RPMI7951 (cell line): ENCODE measurements at regions not wholly inside any gene's neighbourhood (a gene's known extent, or its start where the extent isn't known, plus 50 kb on each side); places are given as distances from the start of the nearest gene placed in this dataset.

ENCODE experiments used
- DNase-seq: peaks from one replicate; pipeline ENCODE4 v3.0.0-alpha.2; 2012; ENCODE audit warnings: low read depth

DNA sequence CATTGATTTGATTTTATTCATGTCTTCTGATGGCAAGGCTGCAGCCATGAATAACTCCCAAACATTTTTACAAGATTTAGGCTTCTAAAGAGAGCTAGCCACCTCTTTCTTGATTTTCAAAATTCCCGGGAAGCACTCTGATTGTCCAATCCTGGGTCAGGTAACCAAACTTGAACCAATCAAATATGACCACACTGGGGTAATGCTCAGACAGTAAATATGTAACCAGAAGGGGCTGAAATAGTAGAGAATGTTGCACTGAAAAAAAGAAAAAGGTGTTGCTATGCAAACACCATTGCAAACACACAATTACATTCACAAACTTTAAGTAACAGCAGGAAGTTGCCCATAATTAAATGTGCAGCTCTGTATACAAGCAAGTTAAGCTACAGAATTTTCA lies 112.9 kb upstream of the IQCM start:
- no peak for DNase-seq

DNA sequence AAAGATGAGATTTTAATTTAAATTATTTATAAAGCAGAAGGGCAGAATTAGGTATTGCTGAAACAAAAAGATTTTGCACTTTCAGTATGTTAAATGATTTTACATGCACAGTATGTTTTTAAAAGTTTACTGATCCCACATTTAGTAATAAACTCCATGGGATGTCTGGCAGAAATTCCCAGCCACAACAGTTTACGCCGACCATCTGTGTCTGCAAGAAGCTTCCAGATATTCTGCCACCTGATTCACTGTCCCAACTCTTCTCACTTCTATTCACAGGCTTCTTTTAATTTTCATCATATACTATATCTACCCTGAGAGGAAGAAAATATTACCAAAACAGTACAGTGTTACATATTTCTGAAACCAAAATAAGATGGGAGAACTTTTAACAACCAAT lies 115.8 kb upstream of the IQCM start:
- DNase-seq = no peak

DNA sequence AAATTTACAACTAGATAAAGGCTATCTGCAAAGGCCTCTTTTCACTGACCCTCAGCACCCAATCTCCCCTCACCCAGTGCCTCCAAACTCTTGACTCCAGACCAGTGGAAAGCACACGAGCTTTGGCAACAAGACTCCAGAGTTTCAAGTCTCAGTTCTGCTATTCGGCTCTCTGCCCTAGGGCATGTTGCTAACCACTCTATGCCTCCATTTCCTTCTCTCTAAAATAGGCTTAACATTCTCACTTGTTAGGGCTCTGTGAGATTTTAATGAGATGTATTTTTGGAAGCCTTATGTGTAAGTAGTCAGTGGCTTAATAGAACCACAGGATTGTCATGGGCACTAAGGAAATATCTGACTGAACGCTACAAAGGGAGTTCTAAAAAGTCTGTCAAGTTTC lies 116.5 kb upstream of the IQCM start:
- no peak for DNase-seq

DNA sequence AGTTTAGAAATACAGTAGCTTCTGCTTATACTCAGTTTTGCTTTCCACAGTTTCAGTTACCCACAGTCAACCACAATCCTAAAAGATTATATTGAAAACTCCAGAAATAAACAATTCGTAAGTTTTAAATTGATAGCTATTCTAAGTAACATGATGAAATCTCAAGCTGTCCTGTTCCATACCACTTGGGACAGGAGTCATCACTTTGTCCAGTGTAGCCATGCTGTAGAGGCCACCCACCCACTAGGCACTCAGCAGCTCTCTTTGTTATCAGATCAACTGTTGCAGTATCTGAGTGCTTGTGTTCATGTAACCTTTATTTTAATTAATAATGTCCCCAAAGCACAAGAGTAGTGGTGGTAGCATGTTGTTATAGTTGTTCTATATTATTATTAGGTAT lies 117.5 kb upstream of the IQCM start:
- DNase-seq = no peak

DNA sequence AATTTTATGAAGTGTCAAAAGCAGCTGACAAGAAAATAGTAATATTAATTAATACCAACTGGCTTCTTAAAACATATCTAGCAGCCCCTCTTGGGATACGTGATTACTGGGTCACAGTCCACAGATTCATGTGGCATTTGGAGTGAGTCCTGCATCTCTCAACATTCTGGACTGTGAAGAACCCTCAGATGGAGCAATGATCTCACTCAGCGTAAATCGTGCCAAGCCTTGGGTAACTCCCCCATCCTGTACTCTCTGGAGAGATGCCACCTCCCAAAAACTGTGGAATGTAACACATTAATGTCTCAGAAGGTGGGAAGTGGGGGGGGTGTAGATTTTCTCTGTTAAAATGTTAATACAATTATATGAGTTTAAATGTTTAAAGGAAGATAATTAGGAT lies 118.2 kb upstream of the IQCM start:
- no peak for DNase-seq

DNA sequence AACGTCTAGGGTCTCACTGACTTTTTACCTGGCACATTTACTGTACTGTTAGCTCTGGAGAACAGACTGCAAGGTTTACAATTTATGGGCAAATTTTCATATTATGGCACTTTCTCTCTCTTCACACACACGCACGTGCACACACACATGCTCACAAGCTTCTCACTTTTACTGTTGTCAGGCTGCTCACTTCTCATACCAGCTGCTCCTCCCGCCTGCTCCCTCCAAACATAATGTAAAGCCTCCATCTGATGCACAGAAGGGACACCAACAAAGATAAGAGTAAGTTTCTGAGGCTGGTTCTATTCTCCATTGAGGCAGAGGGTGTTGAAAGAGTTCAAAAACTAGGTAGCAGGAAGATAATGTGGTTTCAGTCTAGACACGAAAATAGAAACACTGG lies 128.9 kb upstream of the DCLK2 start:
- DNase-seq = no peak

DNA sequence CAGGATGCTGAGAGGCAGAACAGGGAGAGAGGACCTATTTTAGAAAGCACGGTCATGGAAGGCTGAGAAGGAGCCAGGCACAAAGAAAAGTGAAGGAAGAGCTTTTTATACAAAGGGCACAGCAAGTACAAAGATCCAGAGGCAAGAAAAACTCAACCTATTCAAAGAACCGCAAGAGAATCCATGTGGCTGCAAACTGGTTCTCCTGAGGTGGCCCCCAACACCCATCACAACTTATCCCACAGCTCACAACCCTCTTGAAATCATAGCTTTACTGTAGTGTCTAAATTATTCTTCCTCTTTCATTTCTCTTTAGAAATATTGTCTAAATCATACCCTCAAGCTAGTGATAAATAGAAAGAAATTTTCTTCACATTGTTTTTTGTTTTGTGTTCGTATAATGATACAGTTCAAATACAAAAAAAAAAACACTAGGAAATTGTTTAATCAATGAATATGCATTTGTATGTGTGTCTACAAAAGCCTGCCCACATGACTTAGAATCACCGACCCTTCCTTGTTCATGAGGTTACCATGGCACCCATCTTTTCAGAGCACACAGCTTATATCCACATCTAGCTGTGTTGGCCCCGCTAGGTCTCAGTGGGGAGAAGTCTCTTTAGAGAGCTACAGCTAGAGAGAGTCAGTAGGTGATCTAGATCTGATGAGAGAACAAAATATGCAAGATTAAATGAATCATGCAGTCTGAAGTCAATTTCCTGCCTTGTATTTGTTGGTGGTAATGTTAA lies 126.9 kb upstream of the DCLK2 start:
- no peak for DNase-seq

DNA sequence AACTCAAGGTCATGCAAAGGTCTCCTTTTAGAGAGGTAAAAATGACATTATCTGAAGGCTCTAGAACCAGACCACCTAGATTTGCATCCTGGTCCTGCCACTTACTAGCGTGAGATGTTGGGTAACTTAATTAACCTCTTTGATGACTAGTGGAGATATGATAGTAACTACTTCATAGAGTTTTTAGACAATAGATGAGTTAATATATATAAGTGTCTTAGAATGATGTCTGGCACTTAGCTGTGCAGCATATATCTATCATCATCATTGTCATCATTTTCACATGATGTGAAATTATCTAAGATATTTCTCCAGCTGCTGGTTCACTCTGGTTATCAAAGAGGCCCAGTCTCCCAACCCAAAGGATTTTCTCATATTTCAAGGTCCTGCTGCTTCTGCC lies 126.1 kb upstream of the DCLK2 start:
- DNase-seq = no peak

DNA sequence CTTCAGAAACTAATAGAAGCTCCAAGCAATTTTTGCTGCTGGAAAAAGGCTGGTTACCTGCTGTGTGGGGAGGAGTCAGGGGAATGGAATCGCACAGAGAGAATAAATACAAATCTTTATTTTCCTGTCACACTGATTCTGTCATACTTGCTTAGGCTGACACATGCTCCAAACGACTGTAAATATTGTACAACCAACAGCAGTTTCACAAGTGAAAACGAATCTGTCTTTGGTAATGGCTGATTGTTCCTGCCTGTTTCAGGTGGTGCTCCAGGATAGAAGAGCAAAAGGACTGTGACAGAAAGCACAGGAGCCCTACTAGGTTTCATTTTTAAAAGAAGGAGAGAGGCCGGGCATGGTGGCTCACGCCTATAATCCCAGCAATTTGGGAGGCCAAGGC lies 125.5 kb upstream of the DCLK2 start:
- DNase-seq = no peak

DNA sequence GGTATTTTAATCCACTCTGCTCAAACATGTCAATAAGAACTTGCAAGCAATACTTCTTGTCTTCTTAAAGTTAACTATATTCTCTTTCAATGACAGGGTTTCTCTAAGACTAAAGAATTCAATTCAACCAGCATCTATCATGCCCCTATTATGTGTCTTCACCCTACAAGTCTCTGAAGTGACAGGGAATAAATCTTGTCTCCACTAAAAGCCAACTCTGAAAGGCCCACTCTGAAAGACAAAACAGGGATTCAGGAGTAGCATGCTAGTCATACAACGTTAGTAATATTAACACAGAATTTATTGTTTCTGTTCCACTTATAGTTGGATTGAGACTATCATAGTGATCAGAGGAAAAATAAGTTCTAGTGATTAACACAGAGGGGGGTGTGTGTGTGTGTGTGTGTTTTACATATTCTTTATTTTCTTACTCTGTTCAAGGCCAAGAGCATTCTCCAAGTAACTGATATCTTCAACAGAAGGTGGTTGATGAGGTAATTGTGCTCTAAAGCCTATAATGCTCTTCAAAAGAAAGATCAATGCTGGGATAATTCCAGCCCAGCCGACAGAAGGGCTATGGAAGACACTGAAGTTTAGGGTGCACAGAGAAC lies 122.4 kb upstream of the DCLK2 start:
- DNase-seq = no peak

DNA sequence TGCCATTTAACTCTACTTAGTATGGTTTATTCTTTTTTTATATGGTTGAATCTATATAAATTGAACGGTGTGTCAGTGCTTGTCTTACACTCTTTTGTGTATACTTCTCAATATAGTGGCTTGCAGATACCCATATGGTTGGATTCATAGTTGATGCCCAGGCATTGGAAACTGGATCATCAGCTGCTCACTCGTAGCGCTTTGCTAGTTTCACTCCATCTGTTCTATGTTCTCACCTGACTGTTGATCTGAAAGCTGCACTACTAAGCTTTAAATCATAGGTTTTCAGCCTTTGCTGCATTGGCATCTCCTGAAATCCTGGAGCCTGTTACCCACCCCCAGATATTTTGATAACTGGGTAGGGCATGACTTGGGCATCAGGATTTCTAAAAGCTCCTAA lies 121.6 kb upstream of the DCLK2 start:
- DNase-seq = no peak

DNA sequence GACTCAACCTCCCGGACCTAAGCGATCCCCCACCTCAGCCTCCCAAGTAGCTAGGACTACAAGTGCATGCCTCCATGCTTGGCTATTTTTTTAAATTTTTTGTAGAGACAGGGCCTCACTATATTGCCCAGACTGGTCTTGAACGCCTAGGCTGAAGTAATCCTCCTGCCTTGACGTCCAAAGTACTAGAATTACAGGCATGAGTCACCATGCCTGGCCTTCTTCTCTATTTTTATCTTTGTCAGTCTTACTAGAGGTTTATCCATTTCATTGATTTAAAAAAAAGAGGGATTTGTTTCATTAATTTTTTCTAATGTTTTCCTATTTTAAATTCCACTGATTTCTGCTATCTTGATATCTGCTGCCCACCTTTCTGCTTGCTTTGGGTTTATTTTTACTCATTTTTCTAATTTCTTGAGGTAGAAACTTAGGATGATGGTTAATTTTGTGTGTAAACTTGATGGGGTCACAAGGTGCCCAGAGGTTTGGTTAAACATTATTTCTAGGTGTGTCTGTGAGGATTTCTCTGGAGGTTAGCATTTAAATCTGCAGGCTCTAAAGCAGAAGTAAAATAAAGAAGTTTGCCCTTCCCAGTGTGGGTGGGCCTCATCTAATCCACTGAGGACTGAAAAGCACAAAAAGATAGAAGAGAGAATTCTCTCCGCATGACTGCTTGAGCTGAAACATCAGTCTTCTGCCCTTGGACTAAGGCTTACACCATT lies 116.2 kb upstream of the DCLK2 start:
- DNase-seq = peak; percentile 8

DNA sequence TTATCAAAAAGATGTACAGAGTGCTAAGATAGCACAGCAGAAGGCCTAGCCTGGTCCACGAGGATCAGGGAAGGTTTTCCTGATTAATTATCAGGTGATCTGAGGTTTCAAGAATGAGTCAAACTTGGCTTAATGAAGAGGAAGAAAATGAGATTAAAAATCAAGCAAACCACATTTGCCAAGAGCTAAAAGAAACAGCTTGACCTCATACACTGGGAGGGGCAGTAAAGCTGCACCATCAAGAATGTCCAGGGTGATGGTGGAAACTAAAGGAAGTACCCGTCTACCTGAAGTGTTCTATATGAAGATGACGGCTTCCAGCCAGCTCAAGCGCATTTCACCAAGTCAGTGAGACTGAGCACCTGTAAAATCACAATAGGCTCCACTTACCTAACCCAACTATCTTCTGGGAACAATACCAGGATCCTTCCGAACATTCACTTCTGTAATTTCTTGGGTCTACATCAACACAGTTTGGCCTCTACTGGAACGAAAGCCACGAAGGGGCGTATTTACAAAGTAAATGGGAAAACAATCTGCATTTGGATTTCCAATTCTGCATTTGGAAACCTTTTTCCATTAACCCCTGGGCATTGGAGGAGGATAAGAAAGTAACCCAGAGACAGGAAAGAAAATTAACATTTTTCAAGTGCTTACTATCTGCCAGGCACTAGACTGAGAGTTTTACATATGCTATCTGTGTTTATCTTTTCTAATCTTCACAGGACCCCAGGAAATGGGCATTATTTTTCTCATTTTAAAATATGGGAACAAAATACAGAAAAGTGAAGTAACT lies 114.0 kb upstream of the DCLK2 start:
- no peak for DNase-seq

DNA sequence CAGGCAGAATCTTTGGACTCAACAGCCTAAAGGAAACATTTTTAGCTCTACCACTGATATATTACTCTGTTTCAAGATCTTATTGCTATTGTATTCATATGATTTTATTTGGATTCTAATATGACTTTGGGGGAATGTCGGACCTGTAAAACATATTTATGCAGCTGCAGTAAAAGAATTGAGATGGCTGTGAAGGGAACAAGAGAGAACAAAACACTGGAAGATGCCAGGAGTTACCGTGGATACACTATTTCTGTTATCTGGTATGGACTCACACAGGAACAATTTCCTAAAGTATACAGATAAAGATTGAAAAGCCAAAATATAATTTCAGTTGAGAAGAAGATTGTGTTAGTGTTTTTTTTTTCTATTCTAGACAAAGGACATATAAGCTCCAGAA lies 113.0 kb upstream of the DCLK2 start:
- DNase-seq = no peak

DNA sequence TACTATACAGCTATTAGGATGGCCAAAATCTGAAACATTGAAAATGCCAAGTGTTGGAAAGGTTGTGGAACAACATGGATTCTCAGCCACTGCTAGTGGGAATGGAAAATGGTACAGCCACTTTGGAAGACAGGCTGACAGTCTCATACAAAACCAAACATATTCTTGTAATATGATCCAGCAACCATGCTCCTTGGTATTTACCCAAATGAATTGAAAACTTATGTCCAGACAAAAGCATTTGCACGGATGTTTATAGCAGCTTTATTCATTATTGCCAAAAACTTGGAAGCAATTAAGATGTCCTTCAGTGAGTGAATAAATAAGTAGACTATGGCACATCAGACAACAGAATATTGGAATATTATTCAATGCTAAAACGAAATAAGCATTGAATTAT lies 105.8 kb upstream of the DCLK2 start:
- no peak for DNase-seq

DNA sequence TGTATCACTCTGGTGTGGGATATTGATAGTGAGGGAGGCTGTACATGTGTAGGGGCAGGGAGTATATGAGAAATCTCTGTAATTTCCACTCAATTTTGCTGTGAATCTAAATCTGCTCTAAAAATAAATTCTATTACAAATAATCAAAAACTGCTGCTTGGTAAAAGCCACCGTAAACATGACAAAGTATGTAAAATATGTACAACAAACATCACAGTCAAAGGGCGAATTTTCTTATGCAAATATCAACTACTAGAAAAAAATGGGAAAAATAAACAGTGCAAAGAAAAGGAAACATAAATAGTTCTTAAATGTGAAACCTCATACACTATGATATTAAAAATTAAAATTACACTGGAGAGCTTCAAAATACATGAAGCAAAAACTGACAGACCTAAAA lies 105.1 kb upstream of the DCLK2 start:
- no peak for DNase-seq

DNA sequence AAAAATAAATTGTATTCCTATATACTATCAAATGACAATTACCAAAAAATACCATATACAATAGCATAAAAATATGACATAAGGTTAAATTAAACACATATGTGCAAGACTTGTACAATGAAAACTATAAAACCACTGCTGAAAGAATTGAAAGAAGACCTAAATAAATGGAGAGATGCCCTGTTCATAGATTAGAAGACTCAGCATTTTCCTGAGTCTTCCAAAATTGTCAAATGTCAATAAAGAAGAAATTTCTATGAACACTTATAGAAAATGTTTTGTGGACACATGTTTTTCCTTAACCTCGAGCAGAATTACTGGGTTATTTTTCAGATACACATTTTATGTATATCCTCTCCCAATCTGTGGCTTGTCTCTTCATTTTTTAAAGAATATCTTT lies 103.1 kb upstream of the DCLK2 start:
- DNase-seq = no peak

DNA sequence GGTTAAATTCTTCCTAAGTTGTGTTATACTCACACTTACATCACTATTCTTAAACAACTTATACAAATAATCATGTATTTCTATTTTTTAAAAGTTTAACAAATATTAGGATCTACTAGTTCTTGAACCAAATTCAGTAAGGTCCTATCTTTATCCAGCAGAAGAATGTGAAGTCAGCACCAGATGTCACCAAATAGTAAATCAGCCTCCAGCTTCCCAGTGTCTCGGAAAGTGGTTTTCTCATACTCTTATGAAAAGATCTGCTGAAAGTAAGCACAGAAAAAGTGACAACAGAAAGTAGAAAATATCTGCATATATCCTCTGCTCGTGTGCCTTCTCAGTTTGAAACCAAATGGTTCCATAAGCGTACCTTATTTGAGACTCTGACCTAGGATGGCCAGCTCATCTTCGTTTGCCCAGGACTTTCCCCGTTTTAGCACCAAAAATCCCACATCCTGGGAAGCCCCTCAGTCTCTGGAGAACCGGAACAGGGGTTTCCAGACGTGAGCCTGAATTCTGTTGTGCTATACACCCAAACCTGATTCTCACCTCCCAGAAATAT lies 98.0 kb upstream of the DCLK2 start:
- DNase-seq = no peak

DNA sequence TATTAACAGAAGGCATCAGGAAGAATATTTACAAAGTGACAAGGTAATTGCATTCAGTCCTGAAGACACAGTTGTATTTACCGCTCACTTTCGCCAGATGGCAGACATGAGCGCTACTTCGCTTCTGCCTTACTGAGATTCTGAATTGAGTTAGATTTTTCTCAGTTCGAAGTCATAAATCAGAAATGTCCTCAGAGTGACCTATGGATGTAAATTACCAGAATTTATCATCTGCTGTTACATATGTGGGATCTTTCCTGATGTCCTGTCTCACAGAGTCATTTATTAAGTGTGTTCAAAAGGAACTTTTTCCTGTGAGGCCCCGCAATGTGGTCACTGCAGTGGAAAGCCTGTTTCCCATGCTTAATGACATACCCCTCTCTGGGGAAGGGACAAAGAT lies 97.3 kb upstream of the DCLK2 start:
- DNase-seq = peak; percentile 44

DNA sequence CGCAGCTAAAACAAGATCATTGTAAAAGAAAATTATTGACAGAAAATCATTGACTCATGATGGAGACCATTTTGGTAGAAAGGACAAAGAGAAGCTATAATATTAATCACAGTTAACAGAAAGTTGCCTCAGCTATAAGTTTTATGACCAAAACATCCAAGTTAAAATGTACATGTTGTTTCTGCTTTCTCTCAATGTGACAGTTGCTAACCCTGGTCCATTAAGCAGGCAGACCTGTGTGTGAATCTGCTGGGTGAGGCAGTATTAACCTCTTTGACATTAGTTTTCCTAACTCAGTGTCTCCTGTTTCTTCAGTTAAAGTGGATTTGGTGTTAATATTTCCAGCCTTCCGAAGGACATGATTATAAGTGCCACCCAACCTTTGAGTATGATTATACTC lies 94.8 kb upstream of the DCLK2 start:
- no peak for DNase-seq

DNA sequence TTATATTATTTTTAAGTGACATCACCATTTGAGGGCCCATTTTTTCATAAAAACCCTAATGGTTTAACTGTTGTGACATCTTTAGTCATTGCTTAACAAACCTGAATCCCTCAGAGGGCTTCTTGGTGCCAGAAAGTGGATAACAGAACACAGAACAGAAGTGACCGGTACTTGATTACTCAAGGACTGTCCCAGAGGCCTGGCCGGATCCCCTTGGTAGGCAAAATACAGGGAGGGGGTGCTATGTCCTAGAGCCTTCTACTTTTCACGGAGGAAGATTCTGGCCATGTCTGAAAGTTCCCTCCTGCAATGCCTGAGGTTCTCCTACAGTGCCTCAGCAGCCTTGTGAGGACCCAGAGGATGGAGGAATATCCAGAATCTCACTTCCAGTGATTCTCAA lies 94.3 kb upstream of the DCLK2 start:
- DNase-seq = no peak

DNA sequence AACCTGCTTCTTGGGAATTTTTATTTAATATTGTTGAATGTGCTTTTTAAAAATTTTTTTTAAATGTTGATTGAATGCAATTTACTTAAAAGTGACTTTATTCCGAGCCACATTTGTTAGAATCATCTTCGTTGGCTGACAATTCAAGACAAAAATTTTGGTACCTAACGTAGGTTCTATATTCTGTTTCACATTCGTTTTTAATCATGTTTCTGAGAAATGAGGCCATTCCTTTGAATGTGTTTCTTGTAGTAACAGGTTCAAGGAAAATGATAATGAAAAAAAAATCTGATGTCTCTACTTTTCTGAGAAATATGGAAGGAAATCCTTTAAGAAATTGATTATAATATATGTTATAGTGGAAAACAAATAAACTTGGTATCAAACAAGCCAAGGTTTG lies 92.3 kb upstream of the DCLK2 start:
- DNase-seq = no peak
